Ishikawa (cell line): ENCODE measurements at regions not wholly inside any gene's neighbourhood (a gene's known extent, or its start where the extent isn't known, plus 50 kb on each side); places are given as distances from the start of the nearest gene placed in this dataset.

Source experiments
- REST ChIP-seq: IDR thresholded peaks from 2 replicates; pipeline ENCODE4 v1.6.1; 2012; ENCODE audit warnings: low read depth, mild to moderate bottlenecking
- ZBTB7A ChIP-seq: IDR thresholded peaks from 2 replicates; pipeline ENCODE4 v1.6.1; 2012; ENCODE audit warnings: low read depth

- TF ChIP-seq ZBTB7A (no peak), REST (no peak)
These were observed 65.7 kb upstream of the RORB start for GRCh38 chr9:74431467-74431866.
